H1 (cell line): ENCODE measurements at regions not wholly inside any gene's neighbourhood (a gene's known extent, or its start where the extent isn't known, plus 50 kb on each side); places are given as distances from the start of the nearest gene placed in this dataset.

Experiments
- CTCF ChIA-PET: fragments of 300-600 bp; sonication (Branson Sonifier 250); formaldehyde crosslinking; loops from one replicate; lab custom pipeline; 2021; ENCODE audit not compliant: partially characterized antibody; lab: Charles Lee
- POLR2A ChIA-PET: fragments of 300-600 bp; sonication (Branson Sonifier 250); formaldehyde crosslinking; loops from one replicate; lab custom pipeline; 2021; ENCODE audit warnings: inconsistent platforms; ENCODE audit not compliant: partially characterized antibody; lab: Charles Lee
- DNase-seq, 2 experiments: peaks; one replicate each; pipeline versions ENCODE4 v3.0.0 to v3.0.0-alpha.2; 2010 to 2022; ENCODE audit warnings: low spot score in 2 of 2, low read depth in 1 of 2, mixed read lengths in 1 of 2
- FAIRE-seq: peaks from 2 replicates; lab custom pipeline; 2011; peaks lifted over from hg19 to GRCh38; lab: Jason Lieb, UNC
- H2AFZ ChIP-seq: 2 replicates; pipeline ENCODE4 v1.8.1; 2012; ENCODE audit warnings: low read length, inconsistent platforms
- H2AK5ac ChIP-seq: 2 replicates; pipeline ENCODE4 v1.6.1; 2013; ENCODE audit warnings: low read depth, low read length
- H2BK120ac ChIP-seq: replicated peaks from 2 replicates; pipeline ENCODE3; 2013; ENCODE audit warnings: low read depth, low read length, inconsistent platforms
- H2BK12ac ChIP-seq: 2 replicates; pipeline ENCODE4 v1.6.1; 2013; ENCODE audit warnings: low read depth, low read length
- H2BK15ac ChIP-seq: 2 replicates; pipeline ENCODE4 v1.6.1; 2013; ENCODE audit warnings: low read length
- H2BK20ac ChIP-seq: 2 replicates; pipeline ENCODE4 v1.6.1; 2013; ENCODE audit warnings: low read length
- H2BK5ac ChIP-seq: 2 replicates; pipeline ENCODE4 v1.6.1; 2013; ENCODE audit warnings: low read depth, low read length
- H3K14ac ChIP-seq: 2 replicates; pipeline ENCODE4 v1.6.1; 2013; ENCODE audit warnings: inconsistent platforms; ENCODE audit not compliant: insufficient read length
- H3K18ac ChIP-seq: 2 replicates; pipeline ENCODE4 v1.6.1; 2013; ENCODE audit warnings: low read length; ENCODE audit errors: extremely low read depth
- H3K23ac ChIP-seq: 2 replicates; pipeline ENCODE4 v1.6.1; 2013; ENCODE audit warnings: inconsistent platforms; ENCODE audit not compliant: insufficient read length
- H3K23me2 ChIP-seq: 2 replicates; pipeline ENCODE4 v1.6.1; 2013; ENCODE audit warnings: low read depth, low read length
- H3K27ac ChIP-seq: 2 replicates; pipeline ENCODE4 v1.6.1; 2011; ENCODE audit warnings: low read depth, low read length, inconsistent platforms
- H3K27me3 ChIP-seq, 4 experiments: replicated peaks in 1 of 4; 1 replicate in 1 of 4; 2 replicates in 3 of 4; pipeline versions ENCODE4 v1.6.1 to v1.8.1; 2011 to 2013; ENCODE audit warnings: low read length in 3 of 4, mild to moderate bottlenecking in 3 of 4, inconsistent platforms in 2 of 4, mixed read lengths in 2 of 4, moderate library complexity in 1 of 4; ENCODE audit not compliant: control insufficient read depth in 3 of 4, insufficient read depth in 3 of 4; ENCODE audit errors: extremely low read depth in 1 of 4
- H3K36me3 ChIP-seq, 4 experiments: 2 replicates each; pipeline versions ENCODE4 v1.6.1 to v1.8.1; 2011 to 2013; ENCODE audit warnings: mild to moderate bottlenecking in 4 of 4, low read length in 3 of 4, moderate library complexity in 2 of 4, control low read depth in 1 of 4, inconsistent platforms in 1 of 4; ENCODE audit not compliant: insufficient read depth in 4 of 4, control insufficient read depth in 2 of 4
- H3K4ac ChIP-seq: replicated peaks from 2 replicates; pipeline ENCODE3; 2013; ENCODE audit warnings: low read length, low read depth, mixed read lengths, inconsistent platforms; ENCODE audit not compliant: insufficient read length
- H3K4me1 ChIP-seq, 4 experiments: replicated peaks in 1 of 4; 1 replicate in 1 of 4; 2 replicates in 3 of 4; pipeline versions ENCODE4 v1.6.1 to v1.8.1; 2011 to 2013; ENCODE audit warnings: low read length in 3 of 4, inconsistent platforms in 2 of 4, mixed read lengths in 1 of 4; ENCODE audit not compliant: insufficient read depth in 4 of 4, control insufficient read depth in 3 of 4
- H3K4me2 ChIP-seq, 2 experiments: 2 replicates each; pipeline versions ENCODE4 v1.6.1 to v1.8.1; 2011 to 2013; ENCODE audit warnings: low read depth in 2 of 2, low read length in 2 of 2, control low read depth in 1 of 2, inconsistent platforms in 1 of 2, mild to moderate bottlenecking in 1 of 2; ENCODE audit not compliant: insufficient read depth in 1 of 2
- H3K4me3 ChIP-seq, 4 experiments: fragments of 200-600, 300-600 bp in 1 of 4; sonication (generic), shearing (Covaris generic), sonication (Bioruptor Twin) in 1 of 4; 2 replicates each; pipeline versions ENCODE4 v1.5.1 to v1.8.1; 2011 to 2016; ENCODE audit warnings: low read length in 4 of 4, low read depth in 3 of 4, control low read depth in 2 of 4, inconsistent platforms in 2 of 4, mild to moderate bottlenecking in 2 of 4, mixed read lengths in 1 of 4, moderate library complexity in 1 of 4; ENCODE audit not compliant: insufficient read depth in 2 of 4; ENCODE audit errors: extremely low read depth in 1 of 4
- H3K56ac ChIP-seq: replicated peaks from 2 replicates; pipeline ENCODE3; 2013; ENCODE audit warnings: low read depth, mild to moderate bottlenecking, mixed read lengths, low read length, inconsistent platforms; ENCODE audit not compliant: insufficient read length
- H3K79me1 ChIP-seq: 2 replicates; pipeline ENCODE4 v1.6.1; 2013; ENCODE audit warnings: low read depth, low read length, control low read depth
- H3K79me2 ChIP-seq, 2 experiments: 2 replicates each; pipeline versions ENCODE4 v1.6.1 to v1.8.1; 2012 to 2013; ENCODE audit warnings: low read length in 2 of 2, mild to moderate bottlenecking in 2 of 2, inconsistent platforms in 1 of 2; ENCODE audit not compliant: insufficient read depth in 2 of 2, control insufficient read depth in 1 of 2
- H3K9ac ChIP-seq, 4 experiments: replicated peaks in 1 of 4; 1 replicate in 1 of 4; 2 replicates in 3 of 4; pipeline versions ENCODE4 v1.6.1 to v1.8.1; 2011 to 2013; ENCODE audit warnings: low read depth in 3 of 4, low read length in 3 of 4, control low read depth in 2 of 4, mild to moderate bottlenecking in 2 of 4, moderate library complexity in 2 of 4, inconsistent platforms in 1 of 4; ENCODE audit errors: extremely low read depth in 1 of 4
- H3K9me3 ChIP-seq, 2 experiments: 2 replicates each; pipeline versions ENCODE4 v1.6.1 to v1.8.1; 2012 to 2013; ENCODE audit warnings: mild to moderate bottlenecking in 2 of 2, moderate library complexity in 2 of 2, control low read depth in 1 of 2, inconsistent platforms in 1 of 2, low read depth in 1 of 2, low read length in 1 of 2, mixed read lengths in 1 of 2; ENCODE audit not compliant: insufficient read depth in 2 of 2
- H4K20me1 ChIP-seq, 2 experiments: replicated peaks in 1 of 2; 2 replicates each; pipeline versions ENCODE3 to v1.8.1; 2011 to 2013; ENCODE audit warnings: inconsistent platforms in 2 of 2, low read length in 2 of 2, mild to moderate bottlenecking in 1 of 2; ENCODE audit not compliant: insufficient read depth in 2 of 2, control insufficient read depth in 1 of 2
- H4K5ac ChIP-seq: 2 replicates; pipeline ENCODE4 v1.6.1; 2013; ENCODE audit warnings: low read length, low read depth, mixed read lengths, inconsistent platforms; ENCODE audit not compliant: insufficient read length
- H4K8ac ChIP-seq: 2 replicates; pipeline ENCODE4 v1.8.0; 2013; ENCODE audit warnings: mild to moderate bottlenecking, moderate library complexity, low read length, inconsistent platforms; ENCODE audit not compliant: insufficient read depth; ENCODE audit errors: extremely low read depth
- H4K91ac ChIP-seq: replicated peaks from 2 replicates; pipeline ENCODE3; 2013; ENCODE audit warnings: low read length, mixed read lengths, inconsistent platforms; ENCODE audit not compliant: insufficient read length
- BRCA1 ChIP-seq: IDR thresholded peaks from 2 replicates; pipeline ENCODE4 v1.6.1; 2012; ENCODE audit warnings: low read depth, low read length, improper control_type of control experiment
- CHD2 ChIP-seq: IDR thresholded peaks from 2 replicates; pipeline ENCODE4 v1.6.1; 2012; ENCODE audit warnings: low read length, improper control_type of control experiment
- EZH2 ChIP-seq: fragments of 200-600 bp; sonication (generic); IDR thresholded peaks from 2 replicates; pipeline ENCODE4 v1.7.1; 2012; ENCODE audit warnings: low read depth, mild to moderate bottlenecking, moderate library complexity, low read length, inconsistent platforms; ENCODE audit not compliant: severe bottlenecking
- PHF8 ChIP-seq: fragments of 200-600 bp; sonication (generic); conservative IDR thresholded peaks from 2 replicates; pipeline ENCODE4 v1.7.1; 2012; ENCODE audit warnings: low read depth, mild to moderate bottlenecking, inconsistent platforms, low read length, moderate library complexity
- RNF2 ChIP-seq: fragments of 200-900, 300-1000 bp; sonication (generic); IDR thresholded peaks from 2 replicates; pipeline ENCODE4 v1.7.1; 2016; ENCODE audit warnings: borderline replicate concordance, low read depth, mild to moderate bottlenecking, antibody characterized with exemption, low read length; ENCODE audit not compliant: poor library complexity, severe bottlenecking; ENCODE audit errors: missing control alignments
- SIRT6 ChIP-seq: IDR thresholded peaks from one replicate; pipeline ENCODE4 v1.7.1; 2012; ENCODE audit warnings: low read length, inconsistent platforms
- SIX5 ChIP-seq: IDR thresholded peaks from 2 replicates; pipeline ENCODE4 v1.6.1; 2011; ENCODE audit warnings: mild to moderate bottlenecking, low read depth, low read length
- SP2 ChIP-seq: IDR thresholded peaks from 2 replicates; pipeline ENCODE4 v1.6.1; 2012; ENCODE audit warnings: mild to moderate bottlenecking, low read length, inconsistent platforms
- WGBS, 2 experiments: shearing (Covaris generic) in 1 of 2; methylation state at CpG; one replicate each; pipeline versions ENCODE4 v1.1.6 to v1.1.7; 2013 to 2015; ENCODE audit warnings: low lambda C conversion rate in 2 of 2, mixed read lengths in 2 of 2, inconsistent platforms in 1 of 2, low coverage in 1 of 2, missing lambda C conversion rate in 1 of 2; ENCODE audit not compliant: insufficient replicate concordance in 2 of 2, insufficient coverage in 1 of 2, insufficient read length in 1 of 2; ENCODE audit errors: extremely low coverage in 1 of 2, missing lambda C conversion rate in 1 of 2; 5-methylcytosine and 5-hydroxymethylcytosine counted together
- TF ChIP-seq, protein P1 (sequence below): IDR thresholded peaks from 2 replicates; pipeline ENCODE4 v1.6.1; 2012; ENCODE audit warnings: inconsistent platforms

DNA sequence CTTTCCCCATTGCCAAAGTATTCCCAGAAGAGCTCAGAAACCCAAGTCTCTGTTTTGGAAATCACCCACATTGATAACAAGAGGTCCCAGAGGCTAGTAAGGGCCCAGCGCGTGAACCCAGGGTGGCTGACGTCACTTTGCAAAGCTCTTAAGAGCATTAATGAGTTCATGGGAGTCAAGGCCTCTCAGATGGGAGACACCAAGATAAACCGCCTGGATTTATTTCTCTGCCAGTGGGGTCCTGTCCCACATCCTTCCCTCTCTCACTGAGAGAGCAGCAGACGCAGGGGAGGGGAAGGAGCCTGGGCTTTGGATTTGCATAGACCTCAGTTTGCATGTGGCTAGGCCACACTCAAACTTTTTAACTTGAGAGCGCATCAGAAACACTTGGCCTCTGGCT, 184.8 kb upstream of the PDE1C start:
- H2AFZ ChIP-seq: 0 out of 2 replicates have a peak overlapping the region, but pooled peaks have one; percentile 14
- POLR2A ChIA-PET: no interaction called here
- FAIRE-seq: no peak

More for the DNA sequence above, 184.8 kb upstream of the PDE1C start:
- 82% methylated on average over 6 of the region's 6 CpGs; no CpG with 5 or more reads in 1 of the 2 experiments for WGBS, 2 experiments
- Histone ChIP-seq H3K4ac (no peak overlapping the region), H3K79me1 (no peaks in the 10 kb centered on the region), H2BK120ac (no peak overlapping the region), H2AK5ac (no peak overlapping the region), H3K56ac (no peak overlapping the region), H2BK5ac (no peak overlapping the region), H3K23ac (no peak overlapping the region), H4K8ac (peak overlapping the region; percentile 1; the same call in 1 of the 2 replicates), H2BK20ac (no peak overlapping the region), H3K23me2 (no peaks in the 10 kb centered on the region), H3K14ac (no peak overlapping the region), H2BK12ac (no peak overlapping the region), H4K91ac (no peak overlapping the region), H4K20me1 (no peaks in the 10 kb centered on the region), H3K4me1 (peaks cover 0 to 2% (median 1%) of the 10 kb centered on the region in 4 experiments; a peak in 3 of 7 replicates), H3K9me3 (no peaks in the 10 kb centered on the region), H3K27me3 (no peaks in the 10 kb centered on the region; a peak in 1 of 7 replicates), H3K36me3 (no peaks in the 10 kb centered on the region), H3K79me2 (no peaks in the 10 kb centered on the region), H2BK15ac (no peak overlapping the region), H4K5ac (no peak overlapping the region), H3K18ac (no peak overlapping the region), H3K9ac (no peak overlapping the region), H3K4me3 (no peak overlapping the region), H3K27ac (no peak overlapping the region), H3K4me2 (no peak overlapping the region)
- TF ChIP-seq CHD2: no peak
- TF ChIP-seq, protein P1, sequence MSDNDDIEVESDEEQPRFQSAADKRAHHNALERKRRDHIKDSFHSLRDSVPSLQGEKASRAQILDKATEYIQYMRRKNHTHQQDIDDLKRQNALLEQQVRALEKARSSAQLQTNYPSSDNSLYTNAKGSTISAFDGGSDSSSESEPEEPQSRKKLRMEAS: no peak
- TF ChIP-seq BRCA1: no peak
- TF ChIP-seq SP2: no peak
- no peak for TF ChIP-seq EZH2
- no peak for TF ChIP-seq PHF8
- no peak for TF ChIP-seq SIRT6
- no peak for TF ChIP-seq SIX5
- TF ChIP-seq RNF2: no peak
- CTCF ChIA-PET: interaction anchor here (0.8 to 2.4 kb wide), 5 partner anchors 9 to 103 kb away, joined by 3 to 14 read pairs (median 4); no protein-coding TSS in a partner anchor
- no peak for DNase-seq
